Activated CD8-positive, alpha-beta T cell treated with anti-CD3 and anti-CD28 coated beads for 36 hours (primary cell): ENCODE measurements at regions not wholly inside any gene's neighbourhood (a gene's known extent, or its start where the extent isn't known, plus 50 kb on each side); places are given as distances from the start of the nearest gene placed in this dataset.

ENCODE experiments used
- ATAC-seq: fragments of 200-7000 bp; cut with Tn5 transposase; one replicate; pipeline ENCODE4 v1.10.0; 2021; ENCODE audit warnings: mild to moderate bottlenecking, moderate library complexity
- CTCF ChIA-PET: fragments of 350-600 bp; sonication (Branson Sonifier 250); formaldehyde crosslinking; loops from one replicate; lab custom pipeline; 2021; ENCODE audit warnings: antibody characterized with exemption; lab: Charles Lee
- POLR2A ChIA-PET: fragments of 350-600 bp; sonication (Branson Sonifier 250); formaldehyde crosslinking; loops from one replicate; lab custom pipeline; 2021; ENCODE audit warnings: antibody characterized with exemption; lab: Charles Lee
- DNase-seq: peaks from one replicate; pipeline ENCODE4 v3.0.0-alpha.2; 2020
- H3K27ac Mint-ChIP-seq: one replicate; pipeline ENCODE4 v1.8.0; 2021; ENCODE audit warnings: mild to moderate bottlenecking, mixed read lengths
- H3K27me3 Mint-ChIP-seq: one replicate; pipeline ENCODE4 v1.8.0; 2021; ENCODE audit warnings: mixed read lengths
- H3K36me3 Mint-ChIP-seq: one replicate; pipeline ENCODE4 v1.8.0; 2021; ENCODE audit warnings: low read depth, mixed read lengths
- H3K4me1 Mint-ChIP-seq: one replicate; pipeline ENCODE4 v1.8.0; 2021; ENCODE audit warnings: low read depth, mixed read lengths
- H3K4me3 Mint-ChIP-seq: one replicate; pipeline ENCODE4 v1.8.0; 2021; ENCODE audit warnings: mild to moderate bottlenecking, moderate library complexity, mixed read lengths
- H3K9me3 Mint-ChIP-seq: one replicate; pipeline ENCODE4 v1.8.0; 2021; ENCODE audit warnings: mixed read lengths
- CTCF ChIP-seq: fragments of 200-600 bp; IDR thresholded peaks from one replicate; pipeline ENCODE4 v1.8.0; 2022; ENCODE audit warnings: antibody characterized with exemption, mild to moderate bottlenecking
- intact Hi-C: fragments of 100-400 bp; cut with micrococcal nuclease; formaldehyde crosslinking; loops from one replicate; pipeline ENCODE4 v1.10.0; 2022

GRCh38 chrX:124651031-124651430 lies 304.7 kb downstream of the SH2D1A start:
- intact Hi-C loops: no loop called here
- no peak for TF ChIP-seq CTCF
- DNase-seq (no peak), ATAC-seq (no peak)
- ChIA-PET CTCF (no interaction called here), POLR2A (no interaction called here)
- H3K27me3 Mint-ChIP-seq: no peaks in the 10 kb centered on the region
- H3K4me1 Mint-ChIP-seq: no peaks in the 10 kb centered on the region
- H3K27ac Mint-ChIP-seq: no peak overlapping the region
- no peak overlapping the region for H3K4me3 Mint-ChIP-seq
- no peaks in the 10 kb centered on the region for H3K9me3 Mint-ChIP-seq
- no peaks in the 10 kb centered on the region for H3K36me3 Mint-ChIP-seq

GRCh38 chrX:124665621-124666400 lies 319.4 kb downstream of the SH2D1A start:
- intact Hi-C loops: no loop called here
- CTCF ChIA-PET: no interaction called here
- Mint-ChIP-seq H3K27ac (no peak overlapping the region), H3K36me3 (no peaks in the 10 kb centered on the region), H3K4me3 (no peak overlapping the region), H3K27me3 (no peaks in the 10 kb centered on the region), H3K9me3 (no peaks in the 10 kb centered on the region), H3K4me1 (peaks cover 6% of the 10 kb centered on the region)
- POLR2A ChIA-PET: no interaction called here
- ATAC-seq: no peak
- DNase-seq: no peak
- no peak for TF ChIP-seq CTCF

GRCh38 chrX:124679199-124679598 lies 332.8 kb downstream of the SH2D1A start:
- intact Hi-C loops: no loop called here
- CTCF ChIA-PET: no interaction called here
- no peaks in the 10 kb centered on the region for H3K36me3 Mint-ChIP-seq
- H3K27me3 Mint-ChIP-seq: no peaks in the 10 kb centered on the region
- no peaks in the 10 kb centered on the region for H3K9me3 Mint-ChIP-seq
- H3K4me3 Mint-ChIP-seq: no peak overlapping the region
- ATAC-seq: no peak
- H3K4me1 Mint-ChIP-seq: no peaks in the 10 kb centered on the region
- POLR2A ChIA-PET: no interaction called here
- no peak for TF ChIP-seq CTCF
- DNase-seq: no peak
- no peak overlapping the region for H3K27ac Mint-ChIP-seq

- peaks cover 5% of the 10 kb centered on the region for H3K9me3 Mint-ChIP-seq
- ATAC-seq (no peak), DNase-seq (no peak)
- no peaks in the 10 kb centered on the region for H3K36me3 Mint-ChIP-seq
- H3K4me3 Mint-ChIP-seq: no peak overlapping the region
- CTCF ChIA-PET: no interaction called here
- H3K27me3 Mint-ChIP-seq: no peaks in the 10 kb centered on the region
- H3K4me1 Mint-ChIP-seq: no peaks in the 10 kb centered on the region
- intact Hi-C loops: no loop called here
- POLR2A ChIA-PET: no interaction called here
- no peak for TF ChIP-seq CTCF
- H3K27ac Mint-ChIP-seq: no peak overlapping the region
Measured at GRCh38 chrX:124680287-124680686, 333.9 kb downstream of the SH2D1A start.

- intact Hi-C loops: no loop called here
- peaks cover 1% of the 10 kb centered on the region for H3K9me3 Mint-ChIP-seq
- H3K27me3 Mint-ChIP-seq: no peaks in the 10 kb centered on the region
- H3K36me3 Mint-ChIP-seq: no peaks in the 10 kb centered on the region
- H3K4me1 Mint-ChIP-seq: no peaks in the 10 kb centered on the region
- POLR2A ChIA-PET: no interaction called here
- H3K27ac Mint-ChIP-seq: no peak overlapping the region
- H3K4me3 Mint-ChIP-seq: no peak overlapping the region
- CTCF ChIA-PET: no interaction called here
- ATAC-seq (no peak), DNase-seq (no peak)
- TF ChIP-seq CTCF: no peak
Measured at GRCh38 chrX:124690495-124690894, 344.1 kb downstream of the SH2D1A start.
